Renal cortex interstitium (tissue), 11 donors: ENCODE measurements at regions not wholly inside any gene's neighbourhood (a gene's known extent, or its start where the extent isn't known, plus 50 kb on each side); places are given as distances from the start of the nearest gene placed in this dataset.

Source experiments
- DNase-seq, 11 donors: peaks; one replicate each; pipeline ENCODE4 v3.0.0-alpha.2; 2013; ENCODE audit warnings: low read depth in 9 of 11, low spot score in 4 of 11; ENCODE audit errors: extremely low read depth in 1 of 11

GRCh38 chr16:55968221-55968620 lies 93.0 kb upstream of the CES5A start:
- DNase-seq: no peak

- no peak for DNase-seq
Observed at GRCh38 chr16:55964923-55965475, 89.8 kb upstream of the CES5A start.

- no peak for DNase-seq
Observed at GRCh38 chr16:55955845-55956244, 80.7 kb upstream of the CES5A start.

- peak in 2 of 11 donors; percentile 33 to 39 for DNase-seq
Observed at GRCh38 chr16:55955424-55955823, 80.3 kb upstream of the CES5A start.

- DNase-seq: no peak
Observed at GRCh38 chr16:55954906-55955305, 79.7 kb upstream of the CES5A start.

- DNase-seq: no peak
Observed at GRCh38 chr16:55949518-55949917, 74.3 kb upstream of the CES5A start.

GRCh38 chr16:55948230-55948629 lies 73.1 kb upstream of the CES5A start:
- DNase-seq: peak in 6 of 11 donors; percentile 31 to 59 (median 36)

GRCh38 chr16:55947366-55947765 lies 72.2 kb upstream of the CES5A start:
- DNase-seq: no peak

GRCh38 chr16:55944377-55944802 lies 69.2 kb upstream of the CES5A start:
- peak; percentile 58 to 84 (median 66) for DNase-seq

- DNase-seq: no peak
Observed at GRCh38 chr16:55943267-55943666, 68.1 kb upstream of the CES5A start.

GRCh38 chr16:55942821-55943220 lies 67.6 kb upstream of the CES5A start:
- DNase-seq: no peak

GRCh38 chr16:55941552-55941951 lies 66.4 kb upstream of the CES5A start:
- DNase-seq: no peak

GRCh38 chr16:55938126-55938525 lies 63.0 kb upstream of the CES5A start:
- no peak for DNase-seq

- no peak for DNase-seq
Observed at GRCh38 chr16:55933038-55933437, 57.9 kb upstream of the CES5A start.

GRCh38 chr16:55930036-55930435 lies 54.9 kb upstream of the CES5A start:
- no peak for DNase-seq

- DNase-seq: no peak
Observed at GRCh38 chr16:55929181-55929580, 54.0 kb upstream of the CES5A start.

GRCh38 chr16:55925242-55925641 lies 50.1 kb upstream of the CES5A start:
- DNase-seq: no peak
